ENCODE measurements at regions not wholly inside any gene's neighbourhood (a gene's known extent, or its start where the extent isn't known, plus 50 kb on each side); places are given as distances from the start of the nearest gene placed in this dataset.

DNA sequence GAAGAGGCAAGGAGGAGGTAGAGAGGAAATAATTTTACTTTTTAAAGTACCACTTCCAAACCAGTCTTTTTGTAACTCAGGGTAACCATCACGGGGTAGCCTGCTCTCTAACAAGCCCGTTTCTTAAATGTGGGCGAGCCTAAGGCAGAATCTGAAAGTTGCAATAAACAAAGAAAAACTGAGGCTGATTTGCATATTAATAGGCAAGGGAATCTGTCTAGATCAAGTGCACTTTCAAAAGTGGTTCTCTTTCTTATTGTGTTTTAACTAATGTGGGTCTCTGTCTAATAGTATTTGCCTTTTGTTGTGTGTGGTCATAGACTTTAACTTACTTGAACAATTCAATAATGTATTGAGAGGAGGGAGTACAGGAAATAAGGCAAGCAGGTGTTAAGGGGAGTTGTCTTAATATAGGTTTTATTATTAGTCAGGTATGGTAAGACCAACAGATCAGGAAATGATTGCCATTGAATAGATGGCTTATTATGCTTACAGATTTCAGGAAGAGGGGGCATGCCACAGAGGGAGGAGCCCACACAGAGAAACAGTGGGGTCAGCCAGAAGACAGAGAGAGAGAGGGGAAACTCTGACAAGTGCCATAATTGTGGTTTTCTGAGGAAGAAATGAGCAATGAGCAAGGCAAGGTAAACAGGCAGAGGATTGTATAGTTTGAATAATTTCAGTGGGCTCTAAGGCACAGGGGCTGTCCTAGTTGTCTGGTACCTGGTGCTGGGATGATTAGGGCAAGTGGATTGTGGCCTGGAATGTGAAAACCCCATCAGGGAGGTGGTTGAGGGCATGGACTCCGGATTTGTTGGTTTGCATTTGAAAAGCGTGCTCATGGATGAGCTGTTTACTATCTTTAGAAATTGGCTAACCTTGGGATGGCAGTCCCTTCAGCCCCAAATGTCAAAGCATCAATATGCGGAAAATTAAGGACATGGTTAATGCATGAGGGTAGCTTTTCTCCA lies 237.2 kb downstream of the TOX3 start:
- TF ChIP-seq, protein P1, sequence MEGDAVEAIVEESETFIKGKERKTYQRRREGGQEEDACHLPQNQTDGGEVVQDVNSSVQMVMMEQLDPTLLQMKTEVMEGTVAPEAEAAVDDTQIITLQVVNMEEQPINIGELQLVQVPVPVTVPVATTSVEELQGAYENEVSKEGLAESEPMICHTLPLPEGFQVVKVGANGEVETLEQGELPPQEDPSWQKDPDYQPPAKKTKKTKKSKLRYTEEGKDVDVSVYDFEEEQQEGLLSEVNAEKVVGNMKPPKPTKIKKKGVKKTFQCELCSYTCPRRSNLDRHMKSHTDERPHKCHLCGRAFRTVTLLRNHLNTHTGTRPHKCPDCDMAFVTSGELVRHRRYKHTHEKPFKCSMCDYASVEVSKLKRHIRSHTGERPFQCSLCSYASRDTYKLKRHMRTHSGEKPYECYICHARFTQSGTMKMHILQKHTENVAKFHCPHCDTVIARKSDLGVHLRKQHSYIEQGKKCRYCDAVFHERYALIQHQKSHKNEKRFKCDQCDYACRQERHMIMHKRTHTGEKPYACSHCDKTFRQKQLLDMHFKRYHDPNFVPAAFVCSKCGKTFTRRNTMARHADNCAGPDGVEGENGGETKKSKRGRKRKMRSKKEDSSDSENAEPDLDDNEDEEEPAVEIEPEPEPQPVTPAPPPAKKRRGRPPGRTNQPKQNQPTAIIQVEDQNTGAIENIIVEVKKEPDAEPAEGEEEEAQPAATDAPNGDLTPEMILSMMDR (IDR thresholded peaks at IDR 0.05), result no peak
- no peak for TF ChIP-seq POLR2AphosphoS5 (IDR thresholded peaks at IDR 0.05; ENCODE audit: insufficient read depth in 1 of 2, low read depth in 1 of 2)

All from vagina (tissue), 2 donors.